NCI-H2171 treated with DMSO at 0.1 percent for 48 hours (cell line): ENCODE measurements at regions not wholly inside any gene's neighbourhood (a gene's known extent, or its start where the extent isn't known, plus 50 kb on each side); places are given as distances from the start of the nearest gene placed in this dataset.

ENCODE experiments used
- DNase-seq: peaks from one replicate; lab custom pipeline; 2025; lab: John Stamatoyannopoulos, UW

- no peak for DNase-seq
These were observed 332.0 kb downstream of the SPATA31D1 start for GRCh38 chr9:82320566-82320965.

- DNase-seq = no peak
These were observed 337.3 kb downstream of the SPATA31D1 start for GRCh38 chr9:82325907-82326306.

- no peak for DNase-seq
These were observed 339.1 kb downstream of the SPATA31D1 start for GRCh38 chr9:82327641-82328040.

- no peak for DNase-seq
These were observed 342.5 kb downstream of the SPATA31D1 start for GRCh38 chr9:82331079-82331478.

- no peak for DNase-seq
These were observed 343.6 kb downstream of the SPATA31D1 start for GRCh38 chr9:82332018-82332773.

GRCh38 chr9:82332774-82333152 lies 344.2 kb downstream of the SPATA31D1 start:
- peak; percentile 51 for DNase-seq

GRCh38 chr9:82333671-82334070 lies 345.1 kb downstream of the SPATA31D1 start:
- no peak for DNase-seq

- DNase-seq = no peak
These were observed 345.7 kb downstream of the SPATA31D1 start for GRCh38 chr9:82334286-82334685.

GRCh38 chr9:82337351-82337750 lies 348.8 kb downstream of the SPATA31D1 start:
- no peak for DNase-seq

GRCh38 chr9:82342046-82342445 lies 353.5 kb downstream of the SPATA31D1 start:
- DNase-seq = no peak

- no peak for DNase-seq
These were observed 357.5 kb downstream of the SPATA31D1 start for GRCh38 chr9:82346040-82346439.

GRCh38 chr9:82353631-82354278 lies 365.2 kb downstream of the SPATA31D1 start:
- DNase-seq = no peak

GRCh38 chr9:82354279-82354659 lies 365.7 kb downstream of the SPATA31D1 start:
- no peak for DNase-seq

GRCh38 chr9:82356131-82356530 lies 367.6 kb downstream of the SPATA31D1 start:
- no peak for DNase-seq

GRCh38 chr9:82356871-82357270 lies 368.3 kb downstream of the SPATA31D1 start:
- peak; percentile 69 for DNase-seq

- DNase-seq = peak; percentile 97
These were observed 374.6 kb downstream of the SPATA31D1 start for GRCh38 chr9:82363198-82363597.

- DNase-seq = peak; percentile 97
These were observed 375.1 kb downstream of the SPATA31D1 start for GRCh38 chr9:82363682-82364081.

- no peak for DNase-seq
These were observed 378.4 kb downstream of the SPATA31D1 start for GRCh38 chr9:82367016-82367415.

- DNase-seq = no peak
These were observed 379.4 kb downstream of the SPATA31D1 start for GRCh38 chr9:82367929-82368328.

GRCh38 chr9:82369251-82369945 lies 380.8 kb downstream of the SPATA31D1 start:
- no peak for DNase-seq

GRCh38 chr9:82375041-82375440 lies 386.5 kb downstream of the SPATA31D1 start:
- no peak for DNase-seq

- no peak for DNase-seq
These were observed 388.2 kb downstream of the SPATA31D1 start for GRCh38 chr9:82376677-82377232.
